ENCODE measurements at regions not wholly inside any gene's neighbourhood (a gene's known extent, or its start where the extent isn't known, plus 50 kb on each side); places are given as distances from the start of the nearest gene placed in this dataset.
A peak's percentile ranks its signal among the peaks of the same experiment; 100 is the strongest.
"Not testable (repeated sequence)": the region's sequence is repeated elsewhere in the genome, so short reads cannot be mapped to it uniquely, and the experiment has no call there.

GRCh38 chr1:222470252-222470805 is 77.6 kb downstream of the HHIPL2 start:
- not testable (repeated sequence) for DNase-seq

DNA sequence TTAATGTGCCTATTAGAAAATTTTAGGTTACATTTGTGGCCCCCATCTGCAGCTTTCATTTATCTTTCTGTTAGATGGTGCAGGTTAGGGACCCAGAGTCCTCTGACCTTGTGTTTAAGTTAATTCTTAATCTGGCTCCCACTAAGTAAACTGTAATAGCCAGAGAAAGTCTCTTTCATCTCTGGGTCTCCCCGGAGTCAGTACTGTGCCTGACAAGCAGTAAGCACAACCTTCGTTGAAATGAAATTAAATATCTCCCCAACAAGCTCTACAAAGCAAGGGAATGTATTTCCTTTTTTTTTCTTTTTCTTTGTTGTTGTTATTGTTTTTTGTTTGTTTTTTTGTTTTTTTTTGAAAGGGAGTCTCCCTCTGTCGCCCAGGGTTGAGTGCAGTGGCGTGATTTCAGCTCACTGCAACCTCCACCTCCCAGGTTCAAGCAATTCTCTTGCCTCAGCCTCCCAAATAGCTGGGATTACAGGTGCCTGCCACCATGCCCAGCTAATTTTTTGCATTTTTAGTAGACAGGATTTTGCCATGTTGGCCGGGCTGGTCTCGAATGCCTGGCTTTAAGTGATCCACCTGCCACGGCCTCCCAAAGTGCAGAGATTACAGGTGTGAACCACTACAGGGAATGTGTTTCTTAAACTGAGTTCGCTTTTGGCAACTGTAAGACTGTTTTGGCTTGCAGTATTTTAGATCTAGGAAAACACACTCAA is 81.6 kb downstream of the HHIPL2 start:
- no peak for DNase-seq

DNA sequence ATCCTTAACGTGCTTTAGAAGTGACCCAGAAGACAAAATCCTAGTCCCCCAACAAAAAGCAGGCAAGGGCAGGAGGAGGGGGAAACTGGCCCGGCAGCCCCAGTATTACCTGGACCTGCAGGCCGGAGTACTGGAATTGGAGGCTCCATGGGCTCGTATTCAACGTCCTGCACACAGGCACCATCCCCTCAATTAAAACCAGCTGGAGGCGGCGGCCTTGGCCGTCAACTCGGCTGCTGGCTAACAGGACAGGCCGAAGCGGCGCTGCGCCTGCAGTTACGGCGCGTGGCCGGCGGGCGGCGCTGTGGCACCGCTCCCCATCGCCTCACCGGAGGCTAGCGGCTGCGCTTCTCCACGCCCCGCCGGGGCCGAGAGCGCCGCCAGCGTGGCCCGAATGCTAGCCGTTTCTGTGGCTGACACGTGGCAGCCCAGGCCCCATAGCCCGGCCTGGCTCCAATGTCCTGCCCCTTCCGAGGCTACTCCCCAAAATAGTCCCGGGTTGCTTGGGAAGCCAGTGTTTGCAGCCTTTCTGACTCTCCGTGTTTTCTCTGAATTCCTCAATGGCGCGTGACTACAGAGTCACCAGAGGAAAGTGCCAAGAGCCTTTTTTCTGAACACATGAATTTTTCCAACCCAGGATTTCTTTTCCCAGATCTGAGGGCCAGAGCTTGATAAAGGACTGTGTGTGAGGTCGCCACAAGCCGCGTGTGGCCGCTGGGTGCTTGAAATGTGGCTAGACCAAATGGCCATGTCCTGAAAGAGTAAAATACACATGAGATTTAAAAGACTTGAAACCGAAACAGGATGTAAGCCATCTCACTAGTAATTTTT is 82.5 kb downstream of the HHIPL2 start:
- peak; percentile 89 for DNase-seq

GRCh38 chr1:222464841-222465210 is 83.1 kb downstream of the HHIPL2 start:
- DNase-seq, result peak; percentile 75

DNA sequence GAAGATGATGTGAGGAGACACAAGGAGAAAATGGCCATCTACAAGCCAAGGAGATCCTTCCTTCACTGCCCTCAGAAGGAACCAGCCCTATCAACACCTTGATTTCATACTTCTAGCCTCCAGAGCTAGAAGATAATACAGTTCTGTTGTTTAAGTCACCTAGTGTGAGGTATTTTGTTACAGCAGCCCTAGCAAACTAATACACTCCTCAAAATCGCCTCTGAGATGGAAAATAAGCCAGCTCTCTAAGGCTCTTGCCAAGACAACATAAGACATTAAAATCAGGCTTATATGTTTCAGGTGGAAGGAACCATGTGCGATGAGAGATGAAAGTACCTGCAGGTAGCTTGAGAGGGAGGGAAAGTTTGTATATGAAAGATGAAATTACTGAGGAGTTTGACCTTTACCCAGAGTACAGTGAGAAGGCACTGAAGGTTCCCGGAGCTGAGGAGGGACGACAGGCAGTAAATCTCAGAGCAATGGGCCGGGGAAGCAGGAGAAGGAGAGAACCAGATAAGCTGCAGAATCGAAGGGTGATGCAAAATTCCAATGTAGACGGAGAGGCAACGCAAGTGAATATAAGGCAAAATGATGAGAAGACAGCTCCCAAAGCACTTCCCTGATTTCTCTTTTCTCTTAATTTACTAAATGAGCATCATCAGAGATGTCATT is 84.7 kb downstream of the HHIPL2 start:
- no peak for DNase-seq

DNA sequence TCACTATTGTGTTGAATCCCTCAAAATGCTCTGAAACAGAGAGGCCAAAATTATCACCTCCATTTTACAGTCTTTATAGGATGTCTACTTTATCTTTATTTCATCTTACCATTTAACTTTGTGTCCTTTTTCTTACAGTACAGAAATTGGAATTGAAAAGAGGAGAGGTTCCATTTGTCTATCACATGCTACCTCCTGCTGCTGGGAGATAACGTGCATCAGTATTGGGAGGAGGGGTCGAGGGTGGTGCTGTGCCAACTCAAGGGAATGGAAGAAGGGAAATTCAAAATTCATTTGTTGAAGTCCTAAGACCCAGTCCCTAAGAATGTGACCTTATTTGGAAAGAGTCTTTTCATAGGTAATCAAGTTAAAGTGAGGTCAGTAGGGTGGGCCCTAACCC is 85.3 kb downstream of the HHIPL2 start:
- DNase-seq, result no peak

DNA sequence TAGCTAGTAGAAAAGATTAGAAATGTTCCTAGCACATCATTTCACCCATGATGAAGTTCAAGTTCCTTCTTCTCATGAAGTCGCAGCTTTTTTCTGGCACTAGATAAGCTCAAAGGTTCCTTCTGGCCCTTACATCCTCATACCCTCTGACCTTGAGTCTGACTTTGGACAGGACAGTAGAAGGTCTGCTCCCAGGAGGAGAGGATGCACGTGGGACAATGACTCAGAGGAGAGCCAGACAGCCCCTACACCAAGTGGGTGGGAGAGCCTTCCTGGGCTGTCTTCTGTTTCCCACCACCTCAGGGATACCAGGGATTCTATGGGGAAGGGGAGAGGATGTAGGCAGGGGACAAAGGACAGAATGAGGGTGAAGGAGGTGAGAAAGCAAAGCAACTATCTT is 86.0 kb downstream of the HHIPL2 start:
- no peak for DNase-seq

- DNase-seq, result no peak
Observed at GRCh38 chr1:222459652-222460051, 88.3 kb downstream of the HHIPL2 start.

GRCh38 chr1:222457513-222457912 is 90.4 kb downstream of the HHIPL2 start:
- no peak for DNase-seq

DNA sequence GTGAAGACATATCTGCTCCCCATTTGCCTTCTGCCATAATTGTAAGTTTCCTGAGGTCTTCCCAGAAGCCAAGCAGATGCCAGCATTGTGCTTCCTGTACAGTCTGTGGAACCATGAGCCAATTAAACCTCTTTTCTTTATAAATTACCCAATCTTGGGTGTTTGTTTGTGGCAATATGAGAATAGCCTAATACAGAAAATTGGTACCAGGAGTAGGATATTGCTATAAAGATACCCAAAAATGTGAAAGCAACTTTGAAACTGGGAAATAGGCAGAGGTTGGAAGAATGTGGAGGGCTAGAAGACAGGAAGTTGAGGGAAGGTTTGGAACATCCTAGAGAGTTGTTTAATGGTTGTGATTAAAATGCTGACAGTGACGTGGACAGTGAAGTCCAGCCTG is 90.8 kb downstream of the HHIPL2 start:
- DNase-seq, result no peak

DNA sequence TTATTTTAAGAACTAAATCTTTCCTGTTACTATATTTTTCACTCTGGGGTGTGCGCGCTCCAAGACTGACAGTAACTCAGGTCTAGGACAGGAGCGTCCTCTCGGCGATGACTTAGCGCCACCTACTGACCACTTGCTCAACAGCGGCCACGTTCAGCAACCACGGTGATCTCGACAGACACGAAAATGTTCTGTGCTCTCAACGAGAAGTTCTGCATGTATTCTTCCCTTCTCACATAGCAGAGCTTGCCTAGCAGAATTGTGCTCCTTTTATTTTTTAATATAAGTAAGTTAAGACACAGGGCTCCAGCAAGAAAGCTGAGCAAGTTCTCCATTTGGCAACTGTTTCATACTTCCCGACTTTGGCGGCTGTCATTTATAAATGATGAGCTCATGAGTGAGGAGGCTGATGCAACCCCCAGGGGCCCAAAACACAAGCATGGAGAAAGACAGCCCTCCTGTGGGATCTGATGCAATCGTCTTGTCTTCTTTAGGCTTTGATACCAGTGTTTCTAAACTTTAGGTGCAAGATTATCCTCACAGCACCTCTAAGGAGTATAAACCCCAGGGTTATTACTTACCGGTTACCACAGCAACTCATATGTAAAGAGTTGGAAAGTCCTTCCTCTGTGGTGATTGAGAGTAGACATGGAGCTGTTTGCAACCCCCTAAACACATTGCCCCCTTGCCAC is 92.6 kb downstream of the HHIPL2 start:
- peak; percentile 81 for DNase-seq

- DNase-seq, result no peak
Observed at GRCh38 chr1:222454782-222455181, 93.1 kb downstream of the HHIPL2 start.

GRCh38 chr1:222454186-222454585 is 93.7 kb downstream of the HHIPL2 start:
- DNase-seq, result no peak

DNA sequence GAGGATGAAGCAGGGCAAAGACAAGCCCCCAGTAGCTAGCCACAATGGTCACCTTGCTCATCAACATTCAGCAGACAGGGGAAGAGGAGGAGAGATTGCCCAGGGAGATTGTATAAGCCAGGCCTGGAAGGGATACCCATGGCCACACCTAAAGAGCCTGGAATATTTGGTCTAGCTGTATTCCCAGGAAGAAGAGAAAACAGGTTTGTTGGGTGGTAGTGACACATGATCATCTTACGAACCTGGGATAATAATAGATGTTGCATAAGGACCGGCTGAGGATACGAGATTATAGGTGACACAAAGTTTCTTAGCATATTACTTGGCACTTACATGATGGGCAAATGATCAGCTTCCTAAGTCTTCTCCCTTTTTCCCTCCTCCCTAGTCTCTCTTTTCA is 95.9 kb downstream of the HHIPL2 start:
- no peak for DNase-seq

GRCh38 chr1:222443566-222443965 is 104.3 kb downstream of the HHIPL2 start:
- DNase-seq, result no peak

DNA sequence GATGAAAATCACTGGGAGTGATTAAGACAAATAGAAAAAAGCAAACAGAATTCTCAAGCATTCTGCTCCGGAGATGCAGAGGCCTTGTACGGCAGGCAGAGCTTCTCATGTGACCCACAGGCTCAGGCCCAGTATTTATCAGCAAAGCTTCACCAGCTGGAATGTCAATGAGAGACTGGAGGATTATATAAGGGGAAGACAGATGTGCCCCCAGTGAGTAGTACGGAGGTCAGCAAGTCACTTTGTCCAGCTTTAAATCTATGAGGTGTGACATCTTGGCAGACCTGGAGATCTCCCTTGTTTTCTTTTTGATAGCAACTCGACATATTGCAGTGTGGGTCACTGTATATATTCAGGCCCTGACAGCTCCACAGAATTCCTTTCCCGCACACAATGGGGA is 106.8 kb downstream of the HHIPL2 start:
- DNase-seq, result no peak

DNA sequence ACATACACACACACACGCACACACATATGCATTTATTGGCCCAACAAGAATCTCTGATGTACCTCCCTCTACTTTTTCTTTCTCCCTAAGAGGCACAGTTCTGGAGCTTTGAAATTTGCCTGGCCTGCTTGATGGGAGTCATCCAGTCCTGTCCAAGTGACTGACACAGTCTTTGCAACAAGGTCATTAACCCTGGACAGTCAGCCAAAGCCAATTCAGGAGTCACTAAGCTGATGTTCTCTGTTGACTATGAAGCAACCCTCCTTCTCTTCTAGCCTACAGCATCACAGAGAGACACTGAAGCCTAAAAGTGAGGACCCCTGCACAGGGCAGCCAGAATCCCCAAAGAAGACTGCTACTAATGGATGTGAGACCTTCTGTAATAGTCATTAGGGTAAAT is 123.1 kb downstream of the HHIPL2 start:
- no peak for DNase-seq

DNA sequence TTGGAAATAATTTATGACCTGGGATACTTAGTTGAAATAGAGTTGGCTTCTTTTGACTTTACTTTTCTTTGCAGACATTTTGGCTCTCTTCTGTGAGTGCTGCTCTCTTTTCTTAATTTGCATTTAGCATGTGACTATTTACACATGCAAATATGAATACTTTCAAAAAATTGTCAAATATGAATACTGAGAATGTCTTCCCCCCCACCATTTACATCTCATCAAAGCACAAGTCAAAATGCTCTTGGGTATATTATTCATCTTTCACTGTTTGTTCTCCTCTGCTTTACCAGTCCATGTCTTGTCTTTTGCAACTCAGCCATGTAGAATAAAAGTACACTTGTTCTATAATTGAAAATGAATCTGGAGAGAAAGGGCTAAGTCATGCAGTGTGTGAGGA is 126.5 kb downstream of the HHIPL2 start:
- no peak for DNase-seq

GRCh38 chr1:222420633-222421032 is 127.3 kb downstream of the HHIPL2 start:
- no peak for DNase-seq

DNA sequence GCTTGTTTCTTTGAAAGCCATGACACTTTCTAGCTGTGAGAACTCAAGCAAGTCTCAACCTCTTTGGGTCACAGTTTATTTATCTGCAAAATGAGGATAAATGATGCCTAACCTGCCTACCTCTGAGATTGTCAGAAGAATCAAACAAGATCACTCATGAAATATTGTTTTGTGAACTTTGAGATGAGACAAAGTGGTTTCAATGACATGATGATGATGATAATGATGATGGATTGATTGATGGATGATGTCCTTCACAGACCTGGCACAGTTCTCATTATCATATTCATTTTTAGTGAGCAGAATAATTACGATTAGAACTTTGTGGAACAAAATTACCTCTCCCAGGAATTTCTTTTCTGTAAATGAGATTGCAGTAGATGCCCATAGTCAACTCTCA is 129.2 kb downstream of the HHIPL2 start:
- DNase-seq, result no peak

GRCh38 chr1:222417264-222417663 is 130.6 kb downstream of the HHIPL2 start:
- no peak for DNase-seq

GRCh38 chr1:222416001-222416791 is 131.7 kb downstream of the HHIPL2 start:
- peak; percentile 2 for DNase-seq

Data from activated CD4-positive, alpha-beta T cell treated with anti-CD3 and anti-CD28 coated beads, Interleukin-10, Interleukin-2, amounts not matched to agents 100 ng/mL and 50 ng/mL, durations not matched to agents 16 hours and 8 hours (primary cell).